ENCODE measurements at regions not wholly inside any gene's neighbourhood (a gene's known extent, or its start where the extent isn't known, plus 50 kb on each side); places are given as distances from the start of the nearest gene placed in this dataset.

GRCh38 chr10:10612151-10612550 is 405.5 kb upstream of the CELF2 start:
- TF ChIP-seq CTCF (conservative IDR thresholded peaks at IDR 0.05 in 1 of 2, IDR thresholded peaks at IDR 0.05 in 1 of 2; ENCODE audit: extremely low read depth in 1 of 2, insufficient read depth in 1 of 2, low read depth in 1 of 2, low read length in 2 of 2) (no peak), EZH2 (IDR thresholded peaks at IDR 0.05; ENCODE audit: borderline replicate concordance, low read length) (no peak)

All from mammary epithelial cell (primary cell).